Keratinocyte (primary cell): ENCODE measurements at regions not wholly inside any gene's neighbourhood (a gene's known extent, or its start where the extent isn't known, plus 50 kb on each side); places are given as distances from the start of the nearest gene placed in this dataset.

Experiments
- DNase-seq: peaks from one replicate; pipeline ENCODE4 v3.0.0-alpha.2; 2011; ENCODE audit warnings: low read depth, missing footprints, low spot score
- FAIRE-seq: peaks from 2 replicates; lab custom pipeline; 2011; peaks lifted over from hg19 to GRCh38; lab: Jason Lieb, UNC
- H2AFZ ChIP-seq: 2 replicates; pipeline ENCODE4 v1.6.0; 2012; ENCODE audit warnings: low read length, control low read depth, inconsistent platforms; ENCODE audit not compliant: control insufficient read depth
- H3K27ac ChIP-seq: 2 replicates; pipeline ENCODE4 v1.5.1; 2011; ENCODE audit warnings: low read length; ENCODE audit not compliant: control insufficient read depth, insufficient read depth
- H3K27me3 ChIP-seq: 3 replicates; pipeline ENCODE4 v1.6.0; 2011; ENCODE audit warnings: low read length; ENCODE audit not compliant: control insufficient read depth, insufficient read depth; ENCODE audit errors: extremely low read depth
- H3K36me3 ChIP-seq, 2 experiments: 2 replicates in 1 of 2; 3 replicates in 1 of 2; pipeline ENCODE4 v1.5.1; 2011; ENCODE audit warnings: low read length in 2 of 2, mild to moderate bottlenecking in 1 of 2; ENCODE audit not compliant: control insufficient read depth in 2 of 2, insufficient read depth in 2 of 2; ENCODE audit errors: extremely low read depth in 1 of 2
- H3K4me1 ChIP-seq: 3 replicates; pipeline ENCODE4 v1.5.1; 2011; ENCODE audit warnings: low read length; ENCODE audit not compliant: control insufficient read depth, insufficient read depth; ENCODE audit errors: extremely low read depth
- H3K4me2 ChIP-seq: 3 replicates; pipeline ENCODE4 v1.6.0; 2011; ENCODE audit warnings: low read depth, low read length; ENCODE audit not compliant: control insufficient read depth, insufficient read depth; ENCODE audit errors: extremely low read depth
- H3K4me3 ChIP-seq, 3 experiments: fragments of 200-600 bp in 1 of 3; sonication (generic) in 1 of 3; 2 replicates in 2 of 3; 3 replicates in 1 of 3; pipeline ENCODE4 v1.5.1; 2011 to 2016; ENCODE audit warnings: low read length in 3 of 3, mild to moderate bottlenecking in 3 of 3, control low read depth in 2 of 3, inconsistent platforms in 1 of 3, low read depth in 1 of 3, mixed read lengths in 1 of 3, mixed run types in 1 of 3, moderate library complexity in 1 of 3; ENCODE audit not compliant: control insufficient read depth in 2 of 3, insufficient read depth in 2 of 3; ENCODE audit errors: extremely low read depth in 1 of 3
- H3K79me2 ChIP-seq: 2 replicates; pipeline ENCODE4 v1.6.0; 2012; ENCODE audit warnings: low read length; ENCODE audit not compliant: control insufficient read depth, insufficient read depth
- H3K9ac ChIP-seq: 3 replicates; pipeline ENCODE4 v1.6.0; 2011; ENCODE audit warnings: low read length; ENCODE audit not compliant: control insufficient read depth, insufficient read depth; ENCODE audit errors: extremely low read depth
- H3K9me1 ChIP-seq: 3 replicates; pipeline ENCODE4 v1.6.0; 2011; ENCODE audit warnings: low read length; ENCODE audit not compliant: control insufficient read depth, insufficient read depth; ENCODE audit errors: extremely low read depth
- H3K9me3 ChIP-seq: 2 replicates; pipeline ENCODE4 v1.5.1; 2012; ENCODE audit warnings: low read depth, low read length; ENCODE audit not compliant: control insufficient read depth
- H4K20me1 ChIP-seq: 3 replicates; pipeline ENCODE4 v1.6.0; 2011; ENCODE audit warnings: low read length; ENCODE audit not compliant: control insufficient read depth, insufficient read depth; ENCODE audit errors: extremely low read depth
- CTCF ChIP-seq, 3 experiments: IDR thresholded peaks in 1 of 3; conservative IDR thresholded peaks in 1 of 3; optimal IDR thresholded peaks in 1 of 3; 2 replicates in 2 of 3; 3 replicates in 1 of 3; pipeline versions ENCODE3 to v1.5.1; 2011; ENCODE audit warnings: low read length in 3 of 3, mild to moderate bottlenecking in 3 of 3, moderate library complexity in 2 of 3, control low read depth in 1 of 3, inconsistent platforms in 1 of 3; ENCODE audit not compliant: insufficient read depth in 2 of 3; ENCODE audit errors: extremely low read depth in 1 of 3
- EZH2 ChIP-seq: IDR thresholded peaks from one replicate; pipeline ENCODE4 v1.6.1; 2012; ENCODE audit warnings: inconsistent platforms, mild to moderate bottlenecking, low read length, moderate library complexity
- dilution Hi-C: fragments of 300-500 bp; cut with MboI; formaldehyde crosslinking; loops from one replicate; pipeline ENCODE4 v1.7.0; 2020; ENCODE audit warnings: low sequenced_read_pairs; ENCODE audit not compliant: extremely low pct_ligation_motif_present

GRCh38 chr6:139895205-139895793 lies 520.9 kb upstream of the CITED2 start:
- H3K79me2 ChIP-seq: no peaks in the 10 kb centered on the region
- H3K9ac ChIP-seq: no peak overlapping the region
- H3K27ac ChIP-seq: no peak overlapping the region
- no peaks in the 10 kb centered on the region for H3K4me1 ChIP-seq
- H3K27me3 ChIP-seq: no peaks in the 10 kb centered on the region
- H4K20me1 ChIP-seq: no peaks in the 10 kb centered on the region
- H3K4me2 ChIP-seq: no peak overlapping the region
- dilution Hi-C loops: no loop called here
- H3K9me3 ChIP-seq: no peaks in the 10 kb centered on the region
- FAIRE-seq: no peak
- no peak overlapping the region for H3K4me3 ChIP-seq
- no peaks in the 10 kb centered on the region for H3K36me3 ChIP-seq
- no peaks in the 10 kb centered on the region for H3K9me1 ChIP-seq
- TF ChIP-seq CTCF (optimal IDR thresholded peaks at IDR 0.05 in 1 of 3, IDR thresholded peaks at IDR 0.05 in 1 of 3, conservative IDR thresholded peaks at IDR 0.05 in 1 of 3; ENCODE audit: extremely low read depth in 1 of 3, insufficient read depth in 2 of 3, low read length in 3 of 3): no peak
- TF ChIP-seq EZH2: no peak
- DNase-seq: no peak
- H2AFZ ChIP-seq: no peak overlapping the region

- dilution Hi-C loops: no loop called here
- H3K9me1 ChIP-seq: no peaks in the 10 kb centered on the region
- TF ChIP-seq EZH2 (no peak), CTCF (optimal IDR thresholded peaks at IDR 0.05 in 1 of 3, IDR thresholded peaks at IDR 0.05 in 1 of 3, conservative IDR thresholded peaks at IDR 0.05 in 1 of 3; ENCODE audit: extremely low read depth in 1 of 3, insufficient read depth in 2 of 3, low read length in 3 of 3) (no peak)
These were observed 519.8 kb upstream of the CITED2 start for GRCh38 chr6:139894271-139894670.

More at GRCh38 chr6:139894271-139894670, 519.8 kb upstream of the CITED2 start:
- Histone ChIP-seq H4K20me1 (no peaks in the 10 kb centered on the region), H2AFZ (no peak overlapping the region), H3K79me2 (no peaks in the 10 kb centered on the region), H3K4me1 (no peaks in the 10 kb centered on the region), H3K9ac (no peak overlapping the region), H3K27ac (no peak overlapping the region), H3K9me3 (no peaks in the 10 kb centered on the region), H3K27me3 (no peaks in the 10 kb centered on the region), H3K36me3 (no peaks in the 10 kb centered on the region), H3K4me2 (no peak overlapping the region), H3K4me3 (no peak overlapping the region)
- no peak for DNase-seq
- no peak for FAIRE-seq
